ENCODE measurements at regions not wholly inside any gene's neighbourhood (a gene's known extent, or its start where the extent isn't known, plus 50 kb on each side); places are given as distances from the start of the nearest gene placed in this dataset.

DNA sequence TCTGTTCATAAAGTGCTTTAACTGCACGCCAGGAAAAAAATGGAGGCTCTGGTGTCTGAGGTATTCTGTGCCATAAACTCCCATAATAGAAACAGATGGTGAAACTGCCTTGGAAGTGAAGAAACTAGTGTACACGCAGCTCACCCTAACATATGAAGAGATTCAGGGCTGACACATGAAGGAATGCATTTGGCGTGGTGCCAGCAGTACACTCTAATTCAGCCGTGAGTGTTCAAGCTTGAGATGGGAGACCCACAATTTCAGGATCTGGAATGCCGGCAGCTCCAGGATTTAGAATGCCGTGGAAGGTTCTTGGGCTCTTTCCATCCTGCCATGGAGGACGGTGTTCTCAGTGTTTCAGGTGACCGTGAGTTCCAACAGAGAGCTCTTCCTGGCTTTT is 478.4 kb downstream of the TSHZ3 start:
- Mint-ChIP-seq H3K9me3 (peaks cover 3 to 8% of the 10 kb centered on the region in 2 donors), H3K27ac (no peak overlapping the region), H3K36me3 (no peaks in the 10 kb centered on the region)
- DNase-seq (ENCODE audit: low spot score in 2 of 2) (no peak), ATAC-seq (no peak)

DNA sequence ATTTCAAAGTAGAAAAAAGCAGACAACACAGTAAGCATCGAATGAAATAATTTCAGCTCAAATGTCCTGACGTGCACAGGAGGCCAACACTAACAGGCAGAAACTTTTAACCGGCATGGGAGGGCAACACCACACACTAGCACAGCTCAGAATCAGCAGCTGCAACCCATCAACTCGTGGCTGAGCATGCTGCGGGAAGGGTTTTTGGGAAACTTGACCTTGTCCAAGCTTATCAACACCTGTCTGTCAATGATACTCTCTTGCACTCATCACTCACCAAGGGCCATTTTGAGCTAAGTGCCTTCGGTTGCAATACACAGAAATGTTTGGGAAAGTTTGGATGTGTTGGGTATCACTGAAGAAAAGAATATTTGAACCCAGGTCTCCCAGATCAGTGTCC is 483.7 kb downstream of the TSHZ3 start:
- no peak overlapping the region for H3K27ac Mint-ChIP-seq
- ATAC-seq (no peak), DNase-seq (ENCODE audit: low spot score in 2 of 2) (no peak)
- H3K9me3 Mint-ChIP-seq, result peaks cover 3 to 13% of the 10 kb centered on the region in 2 donors
- H3K36me3 Mint-ChIP-seq, result peaks cover 0 to 4% of the 10 kb centered on the region in 2 donors

DNA sequence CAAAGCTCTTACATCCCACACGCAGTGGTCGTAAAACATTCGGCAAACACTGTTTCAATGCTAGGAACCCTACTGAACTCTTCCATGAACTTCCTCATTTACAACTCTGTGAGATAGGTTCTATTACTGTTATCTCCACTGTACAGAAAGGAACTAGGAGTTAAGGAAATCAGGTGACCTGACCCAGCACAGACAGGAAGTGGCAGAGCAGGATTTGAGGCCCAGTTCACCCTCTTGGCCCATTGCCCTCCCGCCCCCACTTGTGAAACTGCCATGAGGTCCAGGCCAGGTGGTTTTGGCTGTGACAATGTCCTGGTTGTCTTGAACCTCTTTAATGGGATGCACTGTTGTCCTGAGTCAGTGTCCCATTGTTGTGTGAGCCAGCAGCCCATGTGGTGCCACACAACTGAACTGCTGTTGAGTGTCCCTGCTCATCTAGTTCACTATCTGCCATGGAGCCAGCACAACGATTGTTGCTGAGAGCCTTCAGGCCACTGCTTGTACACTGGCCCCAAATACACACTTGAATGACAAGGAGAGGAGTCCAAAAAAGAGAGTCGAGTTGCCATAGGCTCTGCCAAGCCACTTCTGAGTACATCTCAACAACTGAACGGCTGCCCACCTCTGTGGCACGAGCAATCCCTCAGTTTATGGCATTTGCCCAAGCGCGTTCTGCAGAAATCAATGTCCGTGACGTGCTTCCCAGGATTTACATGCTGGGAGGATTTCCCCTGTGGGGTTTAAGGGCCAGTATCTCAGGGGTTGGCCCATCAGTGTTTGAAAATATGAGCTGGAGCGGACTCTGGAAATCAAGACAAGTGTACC is 484.6 kb downstream of the TSHZ3 start:
- DNase-seq (ENCODE audit: low spot score in 2 of 2) (no peak), ATAC-seq (no peak)
- peaks cover 10 to 15% of the 10 kb centered on the region in 2 donors for H3K9me3 Mint-ChIP-seq
- H3K36me3 Mint-ChIP-seq, result peaks cover 0 to 4% of the 10 kb centered on the region in 2 donors
- no peak overlapping the region for H3K27ac Mint-ChIP-seq

DNA sequence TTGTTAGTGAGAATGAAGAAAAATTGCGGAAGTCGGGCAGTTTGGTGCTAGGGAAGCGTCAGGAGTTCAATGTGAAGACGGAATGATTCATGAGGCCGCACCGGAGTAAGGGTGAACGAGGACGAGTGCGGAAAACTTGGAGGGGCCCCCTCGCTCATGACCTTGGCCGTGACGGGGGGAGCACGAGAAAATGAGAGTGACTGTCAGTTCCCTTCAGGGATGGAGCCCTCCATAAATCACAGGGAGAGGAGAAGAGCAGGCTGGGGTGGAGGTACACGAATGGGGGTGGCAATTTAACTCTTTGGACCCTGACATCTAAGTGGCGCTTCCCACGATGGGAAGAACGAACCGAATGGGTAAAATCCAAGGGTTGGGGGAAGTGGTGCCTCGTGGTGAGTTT is 486.4 kb downstream of the TSHZ3 start:
- H3K9me3 Mint-ChIP-seq, result peaks cover 12 to 15% of the 10 kb centered on the region in 2 donors
- DNase-seq (ENCODE audit: low spot score in 2 of 2) (no peak), ATAC-seq (no peak)
- peaks cover 0 to 4% of the 10 kb centered on the region in 2 donors for H3K36me3 Mint-ChIP-seq
- H3K27ac Mint-ChIP-seq, result no peak overlapping the region

DNA sequence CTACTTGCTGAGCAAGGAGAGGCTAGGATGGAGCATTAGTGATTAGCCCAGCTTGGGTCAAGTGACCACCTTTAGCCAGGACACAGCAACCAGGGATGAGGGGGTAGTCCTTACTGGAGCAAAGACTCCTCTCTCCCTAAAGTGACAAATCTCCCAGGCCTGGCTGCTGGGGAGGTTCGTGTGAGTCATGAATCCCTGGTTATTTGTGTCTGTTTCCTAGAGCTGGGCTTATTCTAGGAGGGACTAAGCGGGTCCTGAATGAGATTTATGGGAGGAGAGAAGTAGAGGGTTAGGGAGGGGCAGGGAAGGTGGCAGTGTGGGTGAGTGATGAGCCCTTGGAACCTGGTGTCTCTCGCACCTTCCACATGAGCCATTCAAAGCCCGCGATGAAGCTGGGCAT is 487.3 kb downstream of the TSHZ3 start:
- DNase-seq (ENCODE audit: low spot score in 2 of 2), result no peak
- no peak overlapping the region for H3K27ac Mint-ChIP-seq
- no peak for ATAC-seq
- H3K9me3 Mint-ChIP-seq, result peaks cover 8 to 12% of the 10 kb centered on the region in 2 donors
- peaks cover 0 to 4% of the 10 kb centered on the region in 2 donors for H3K36me3 Mint-ChIP-seq

DNA sequence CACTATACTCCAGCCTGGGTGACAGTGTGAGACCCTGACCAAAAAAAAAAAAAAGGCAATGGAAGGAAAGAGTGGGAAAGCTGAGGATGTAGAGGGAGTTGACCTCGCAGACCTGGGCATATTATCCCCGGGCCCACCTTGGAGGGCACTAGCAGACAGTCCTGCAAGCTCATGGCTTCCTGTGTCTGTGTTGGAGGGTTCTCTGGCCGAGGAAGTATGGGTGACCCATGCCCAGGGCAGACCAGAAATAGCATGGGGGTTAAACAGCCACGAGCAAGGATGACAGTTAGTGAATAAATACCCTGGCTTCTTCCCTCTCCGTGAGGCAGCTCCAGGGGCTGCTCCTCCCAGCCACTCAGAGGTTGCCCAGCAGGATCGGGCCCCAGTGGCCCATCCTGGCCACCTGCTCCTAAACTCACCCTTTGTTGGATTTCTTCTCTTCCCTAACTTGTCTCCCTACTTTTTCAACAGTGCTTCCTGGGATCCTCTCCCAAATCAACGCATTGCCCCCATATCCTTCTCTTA is 485.8 kb downstream of the ZNF536 start:
- H3K36me3 Mint-ChIP-seq, result peaks cover 0 to 4% of the 10 kb centered on the region in 2 donors
- peaks cover 2 to 12% of the 10 kb centered on the region in 2 donors for H3K9me3 Mint-ChIP-seq
- no peak overlapping the region for H3K27ac Mint-ChIP-seq
- no peak for ATAC-seq
- no peak for DNase-seq (ENCODE audit: low spot score in 2 of 2)

DNA sequence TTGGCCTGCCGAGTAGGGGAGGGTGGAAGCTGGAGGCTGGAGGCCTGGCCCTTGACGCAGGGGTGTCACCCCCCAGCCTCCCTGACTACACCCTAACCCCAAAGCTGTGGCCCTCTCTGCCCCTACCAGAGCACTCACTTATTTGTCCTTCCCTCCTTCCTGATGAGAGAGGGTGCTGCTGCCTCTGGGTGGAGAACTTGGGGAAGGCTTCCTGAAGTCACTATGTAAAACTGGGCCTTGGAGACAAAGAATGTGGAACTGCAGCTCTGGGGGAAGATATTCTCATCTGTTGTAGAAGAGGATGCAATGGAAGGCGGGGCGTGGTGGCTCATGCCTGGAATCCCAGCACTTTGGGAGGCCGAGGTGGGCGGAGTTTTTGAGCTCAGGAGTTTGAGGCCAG is 485.2 kb downstream of the ZNF536 start:
- Mint-ChIP-seq H3K36me3 (no peaks in the 10 kb centered on the region), H3K9me3 (peaks cover 2 to 12% of the 10 kb centered on the region in 2 donors), H3K27ac (no peak overlapping the region)
- ATAC-seq (no peak), DNase-seq (ENCODE audit: low spot score in 2 of 2) (no peak)

DNA sequence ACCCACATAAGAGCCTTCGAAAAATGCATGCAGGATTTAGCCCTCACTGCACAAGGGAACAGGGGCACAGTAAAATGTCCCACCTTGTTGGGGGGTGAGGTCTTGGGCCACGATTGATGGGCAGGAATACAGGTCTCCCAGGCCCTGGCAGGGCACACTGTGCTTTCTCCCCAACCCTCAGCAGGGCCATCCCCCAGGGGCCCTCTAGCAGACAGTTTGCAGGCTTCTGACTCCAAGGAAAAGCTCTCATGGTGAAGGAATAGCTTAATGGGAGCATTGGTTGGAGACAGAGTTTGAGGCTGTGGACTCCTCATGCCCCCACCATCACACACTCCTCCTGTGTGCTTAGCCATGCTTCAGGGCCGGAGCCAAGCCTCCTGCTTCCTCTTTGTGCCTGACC is 484.6 kb downstream of the ZNF536 start:
- ATAC-seq (no peak), DNase-seq (ENCODE audit: low spot score in 2 of 2) (no peak)
- Mint-ChIP-seq H3K36me3 (no peaks in the 10 kb centered on the region), H3K27ac (no peak overlapping the region), H3K9me3 (peaks cover 2 to 12% of the 10 kb centered on the region in 2 donors)

DNA sequence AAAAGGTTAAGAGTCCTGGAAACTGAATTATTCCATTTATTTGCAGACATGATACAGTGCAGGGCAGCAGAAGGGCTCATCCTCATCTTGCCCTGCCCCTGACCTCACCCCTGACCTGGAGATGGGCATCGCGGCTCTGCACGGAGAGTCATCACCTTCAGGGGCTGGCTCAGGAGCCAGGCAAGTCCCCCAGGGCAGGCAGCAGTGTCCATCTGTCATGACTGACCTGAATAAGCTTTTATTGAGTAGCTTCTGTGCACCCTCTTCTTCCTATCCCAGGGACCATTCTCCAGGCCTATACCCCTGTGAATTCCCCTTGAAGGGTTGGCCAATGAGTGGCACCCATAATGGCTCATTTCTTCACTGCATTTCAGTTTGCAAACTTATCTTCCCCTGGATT is 484.2 kb downstream of the ZNF536 start:
- ATAC-seq (no peak), DNase-seq (ENCODE audit: low spot score in 2 of 2) (no peak)
- Mint-ChIP-seq H3K9me3 (peaks cover 2 to 12% of the 10 kb centered on the region in 2 donors), H3K36me3 (no peaks in the 10 kb centered on the region), H3K27ac (no peak overlapping the region)

DNA sequence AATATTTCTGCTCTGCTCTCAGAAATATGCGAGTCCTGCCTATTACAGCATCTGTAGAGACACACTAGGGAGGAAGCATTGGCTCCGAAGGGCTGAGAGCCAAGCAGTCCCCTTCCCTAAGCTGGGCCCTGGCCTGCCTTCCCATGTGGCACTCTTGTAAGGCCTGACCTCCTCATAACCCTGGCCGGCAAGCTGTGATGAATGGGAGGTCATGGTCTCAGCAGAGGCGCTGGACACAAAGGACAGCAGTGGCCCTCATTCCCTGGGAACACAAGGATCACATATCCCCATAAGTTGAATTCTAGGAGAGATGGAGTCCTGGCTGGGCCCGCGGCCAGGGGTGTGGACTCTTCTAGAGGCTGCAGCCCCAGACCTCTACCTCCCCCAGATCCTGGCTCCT is 483.3 kb downstream of the ZNF536 start:
- Mint-ChIP-seq H3K27ac (no peak overlapping the region), H3K9me3 (peaks cover 2 to 12% of the 10 kb centered on the region in 2 donors), H3K36me3 (no peaks in the 10 kb centered on the region)
- DNase-seq (ENCODE audit: low spot score in 2 of 2) (no peak), ATAC-seq (no peak)

DNA sequence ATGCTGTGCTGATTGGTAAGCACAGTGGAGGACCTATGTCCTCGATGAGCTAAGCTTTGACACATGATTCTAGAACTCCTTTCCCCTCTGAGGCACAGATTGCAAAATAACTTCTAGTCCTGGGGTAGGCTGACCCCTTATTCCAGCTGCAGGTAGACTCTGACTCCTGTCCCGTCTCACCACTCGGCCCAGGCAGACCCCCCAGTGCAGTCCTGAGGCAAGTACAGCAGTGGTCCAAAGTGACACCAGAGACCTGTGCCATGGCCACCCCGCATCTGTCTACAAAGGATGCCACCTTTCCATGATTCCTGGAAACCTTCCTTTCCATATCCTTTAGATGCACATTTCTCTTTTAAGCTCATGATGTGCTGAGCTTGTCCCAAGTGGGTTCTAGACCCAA is 482.5 kb downstream of the ZNF536 start:
- ATAC-seq (no peak), DNase-seq (ENCODE audit: low spot score in 2 of 2) (no peak)
- no peaks in the 10 kb centered on the region for H3K36me3 Mint-ChIP-seq
- H3K9me3 Mint-ChIP-seq, result peaks cover 0 to 5% of the 10 kb centered on the region in 2 donors
- H3K27ac Mint-ChIP-seq, result no peak overlapping the region

DNA sequence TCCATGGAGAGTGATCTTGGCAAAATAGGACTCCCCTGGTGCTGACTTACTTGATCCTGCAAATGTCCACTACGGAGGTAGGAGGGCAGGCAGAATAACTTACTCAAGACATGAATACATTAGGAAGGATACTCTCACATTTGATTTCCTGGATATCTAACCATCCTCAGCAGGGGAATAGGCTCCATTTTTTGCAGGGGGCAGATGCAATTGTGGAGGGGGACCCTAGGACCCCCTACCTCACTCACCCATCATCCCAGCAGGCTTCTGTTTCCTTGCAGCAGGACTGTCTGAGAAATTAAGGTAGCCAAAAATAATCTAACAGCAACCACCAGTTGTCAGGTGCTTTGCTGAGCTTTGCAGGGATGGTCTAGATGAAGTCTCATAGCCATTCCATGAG is 482.0 kb downstream of the ZNF536 start:
- ATAC-seq, result no peak
- peaks cover 0 to under 1% of the 10 kb centered on the region in 2 donors for H3K9me3 Mint-ChIP-seq
- no peak for DNase-seq (ENCODE audit: low spot score in 2 of 2)
- no peak overlapping the region for H3K27ac Mint-ChIP-seq
- H3K36me3 Mint-ChIP-seq, result no peaks in the 10 kb centered on the region

DNA sequence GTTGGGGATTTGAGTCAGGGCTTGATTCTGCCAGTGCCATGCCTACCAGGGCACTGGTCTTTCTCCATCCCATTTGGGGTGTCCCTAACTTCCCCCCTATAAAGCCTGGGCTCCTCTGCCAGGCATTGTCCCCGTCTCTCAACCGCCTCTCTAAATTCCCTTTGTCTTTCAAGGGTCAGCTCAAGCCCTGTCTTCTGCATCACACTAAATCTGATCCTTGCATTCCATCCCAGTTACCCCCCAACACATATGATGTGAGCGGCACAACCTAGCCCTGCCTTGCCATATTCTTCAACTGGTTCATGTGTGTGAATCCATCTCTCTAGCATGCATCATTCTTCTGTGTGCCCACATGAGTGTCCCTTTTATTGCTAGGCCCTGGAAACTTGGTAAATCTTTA is 480.9 kb downstream of the ZNF536 start:
- no peaks in the 10 kb centered on the region for H3K9me3 Mint-ChIP-seq
- H3K36me3 Mint-ChIP-seq, result no peaks in the 10 kb centered on the region
- DNase-seq (ENCODE audit: low spot score in 2 of 2) (no peak), ATAC-seq (no peak)
- H3K27ac Mint-ChIP-seq, result no peak overlapping the region

DNA sequence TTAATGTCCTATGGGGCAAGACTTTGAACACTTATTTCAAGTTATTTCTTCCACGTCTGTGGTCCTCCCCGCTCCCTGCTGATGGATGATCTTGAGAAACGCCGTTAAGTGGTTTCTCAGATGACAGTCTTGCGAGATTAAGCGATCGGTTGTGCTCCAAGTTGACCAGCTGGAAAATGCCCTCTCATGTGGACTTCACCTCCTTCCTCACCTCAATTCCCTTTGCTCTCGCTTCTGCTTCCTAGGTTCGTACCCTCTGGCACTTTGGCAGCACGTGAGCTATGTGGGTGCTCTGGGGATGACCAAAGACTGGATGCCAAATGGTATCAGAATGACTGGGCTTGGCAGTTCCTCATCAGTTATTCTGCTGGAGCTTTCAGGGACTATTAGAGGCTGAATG is 480.0 kb downstream of the ZNF536 start:
- Mint-ChIP-seq H3K27ac (no peak overlapping the region), H3K9me3 (no peaks in the 10 kb centered on the region), H3K36me3 (no peaks in the 10 kb centered on the region)
- ATAC-seq, result no peak
- DNase-seq (ENCODE audit: low spot score in 2 of 2), result no peak

DNA sequence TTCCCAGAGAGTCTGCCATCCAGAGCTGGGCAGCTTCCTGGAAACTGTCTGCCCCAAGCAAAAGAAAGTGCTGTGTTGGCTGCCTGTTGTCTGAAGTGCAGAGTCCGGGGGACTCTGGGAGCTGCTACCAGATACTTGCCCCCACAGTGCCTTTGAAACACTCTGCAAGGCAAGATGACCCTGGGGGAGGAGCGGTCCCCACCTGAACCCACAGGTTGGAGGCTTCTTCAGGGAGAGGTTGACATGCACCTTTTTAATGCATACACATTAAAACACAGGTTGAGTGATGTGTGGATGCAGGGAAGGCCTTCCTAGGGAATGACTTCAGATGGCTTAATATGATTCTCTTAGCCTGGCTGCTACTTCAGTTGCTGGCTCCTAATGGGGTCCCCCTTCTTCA is 479.5 kb downstream of the ZNF536 start:
- H3K36me3 Mint-ChIP-seq, result no peaks in the 10 kb centered on the region
- ATAC-seq (no peak), DNase-seq (ENCODE audit: low spot score in 2 of 2) (no peak)

DNA sequence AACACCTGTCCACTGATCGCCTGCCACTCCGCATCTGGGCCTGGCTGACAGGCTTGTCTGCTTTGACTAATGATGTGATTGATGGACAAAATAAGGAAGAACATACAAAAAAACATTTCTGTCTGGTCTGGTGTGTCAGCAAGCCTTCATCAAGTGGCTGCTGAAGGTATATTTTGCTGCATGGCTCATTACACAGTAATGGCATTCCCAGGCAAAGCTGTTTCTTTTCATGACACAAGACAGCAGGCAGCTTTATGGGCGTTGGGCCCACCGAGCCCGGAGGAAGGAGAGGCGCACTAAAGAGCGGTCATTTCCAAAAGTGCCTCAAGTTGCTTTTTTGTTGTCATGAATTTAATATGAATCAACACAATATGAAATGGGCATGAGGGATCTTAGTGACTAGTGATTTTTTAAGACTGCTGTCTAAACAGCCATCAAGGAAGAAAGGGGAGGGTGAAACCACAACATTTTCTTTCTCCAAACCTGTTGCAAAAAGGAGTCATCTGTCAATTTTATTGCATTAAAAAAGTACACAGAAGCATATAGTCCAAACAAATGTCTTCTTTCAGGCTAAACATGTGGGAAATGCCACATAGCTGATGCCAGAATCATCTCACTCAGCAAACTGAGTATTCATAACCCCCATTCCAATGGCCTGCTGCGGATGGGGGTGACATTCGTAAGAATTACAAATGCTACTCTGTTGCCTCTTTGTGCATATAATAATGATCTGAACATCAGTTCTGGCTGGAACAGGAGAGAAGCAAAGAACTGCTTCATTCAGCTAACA is 476.6 kb downstream of the ZNF536 start:
- ATAC-seq (no peak), DNase-seq (ENCODE audit: low spot score in 2 of 2) (no peak)
- no peaks in the 10 kb centered on the region for H3K36me3 Mint-ChIP-seq
- H3K9me3 Mint-ChIP-seq, result no peaks in the 10 kb centered on the region
- no peak overlapping the region for H3K27ac Mint-ChIP-seq

More for the DNA sequence above, 479.5 kb downstream of the ZNF536 start:
- Mint-ChIP-seq H3K9me3 (no peaks in the 10 kb centered on the region), H3K27ac (no peak overlapping the region)

DNA sequence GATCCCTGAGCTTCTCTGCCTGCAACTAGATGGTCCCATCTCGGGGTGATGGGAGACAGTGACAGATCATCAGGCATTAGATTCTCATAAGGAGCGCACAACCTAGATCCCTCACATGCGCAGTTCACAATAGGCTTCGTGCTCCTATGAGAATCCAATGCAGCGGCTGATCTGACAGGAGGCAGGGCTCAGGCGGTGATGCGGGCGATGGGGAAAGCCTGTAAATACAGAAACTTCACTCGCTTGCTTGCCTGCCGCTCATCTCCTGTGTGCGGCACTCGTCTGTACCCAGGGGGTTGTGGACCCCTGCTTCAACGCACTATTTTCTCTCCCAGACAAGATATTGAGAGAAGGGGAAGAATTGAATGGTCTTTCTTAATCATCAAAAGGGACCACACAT is 473.9 kb downstream of the ZNF536 start:
- ATAC-seq (no peak), DNase-seq (ENCODE audit: low spot score in 2 of 2) (no peak)
- Mint-ChIP-seq H3K9me3 (no peaks in the 10 kb centered on the region), H3K27ac (no peak overlapping the region), H3K36me3 (no peaks in the 10 kb centered on the region)
